DND-41 (cell line): ENCODE measurements at regions not wholly inside any gene's neighbourhood (a gene's known extent, or its start where the extent isn't known, plus 50 kb on each side); places are given as distances from the start of the nearest gene placed in this dataset.

Source experiments
- EZH2 ChIP-seq: IDR thresholded peaks from 3 replicates; pipeline ENCODE4 v1.6.1; 2012; ENCODE audit warnings: borderline replicate concordance, low read depth, mild to moderate bottlenecking, moderate library complexity, low read length, inconsistent platforms; ENCODE audit not compliant: severe bottlenecking
- TF ChIP-seq, protein P1 (sequence below): IDR thresholded peaks from 2 replicates; pipeline ENCODE4 v1.5.1; 2012; ENCODE audit warnings: borderline replicate concordance, low read length, moderate library complexity, mild to moderate bottlenecking; ENCODE audit not compliant: poor library complexity, severe bottlenecking; ENCODE audit errors: extremely low read depth

DNA sequence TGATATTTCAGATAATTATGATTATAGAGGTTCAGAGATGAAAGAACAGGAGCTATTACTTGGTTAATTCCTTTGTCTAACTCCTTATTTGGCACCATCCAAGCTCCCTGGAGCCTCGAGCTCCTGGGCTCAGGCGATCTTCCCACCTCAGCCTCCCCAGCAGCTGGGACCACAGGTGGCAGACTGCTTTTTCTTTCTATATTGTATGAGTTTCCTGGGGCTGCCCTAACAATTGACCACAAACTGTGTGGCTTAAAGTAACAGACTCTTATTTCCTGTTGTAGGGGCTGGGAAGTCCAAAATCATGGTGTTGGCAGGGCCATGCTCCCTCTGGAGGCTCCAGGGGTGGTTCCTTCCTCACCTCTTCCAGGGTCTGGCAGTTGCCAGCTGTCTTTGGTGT is 163.3 kb upstream of the ADCY1 start:
- no peak for TF ChIP-seq EZH2
- TF ChIP-seq, protein P1, sequence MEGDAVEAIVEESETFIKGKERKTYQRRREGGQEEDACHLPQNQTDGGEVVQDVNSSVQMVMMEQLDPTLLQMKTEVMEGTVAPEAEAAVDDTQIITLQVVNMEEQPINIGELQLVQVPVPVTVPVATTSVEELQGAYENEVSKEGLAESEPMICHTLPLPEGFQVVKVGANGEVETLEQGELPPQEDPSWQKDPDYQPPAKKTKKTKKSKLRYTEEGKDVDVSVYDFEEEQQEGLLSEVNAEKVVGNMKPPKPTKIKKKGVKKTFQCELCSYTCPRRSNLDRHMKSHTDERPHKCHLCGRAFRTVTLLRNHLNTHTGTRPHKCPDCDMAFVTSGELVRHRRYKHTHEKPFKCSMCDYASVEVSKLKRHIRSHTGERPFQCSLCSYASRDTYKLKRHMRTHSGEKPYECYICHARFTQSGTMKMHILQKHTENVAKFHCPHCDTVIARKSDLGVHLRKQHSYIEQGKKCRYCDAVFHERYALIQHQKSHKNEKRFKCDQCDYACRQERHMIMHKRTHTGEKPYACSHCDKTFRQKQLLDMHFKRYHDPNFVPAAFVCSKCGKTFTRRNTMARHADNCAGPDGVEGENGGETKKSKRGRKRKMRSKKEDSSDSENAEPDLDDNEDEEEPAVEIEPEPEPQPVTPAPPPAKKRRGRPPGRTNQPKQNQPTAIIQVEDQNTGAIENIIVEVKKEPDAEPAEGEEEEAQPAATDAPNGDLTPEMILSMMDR = no peak
